ENCODE measurements at regions not wholly inside any gene's neighbourhood (a gene's known extent, or its start where the extent isn't known, plus 50 kb on each side); places are given as distances from the start of the nearest gene placed in this dataset.

GRCh38 chr18:44627280-44627679 is 53.4 kb upstream of the SETBP1 start:
- intact Hi-C loops (cut with micrococcal nuclease) = no loop called here
- Histone ChIP-seq H3K4me1 (ENCODE audit: control insufficient read depth in 2 of 2, insufficient read depth in 2 of 2, low read length in 2 of 2) (no peaks in the 10 kb centered on the region), H3K36me3 (replicated peaks in 1 of 2; ENCODE audit: control extremely low read depth in 1 of 2, control insufficient read depth in 1 of 2, extremely low read depth in 1 of 2, insufficient read depth in 2 of 2, low read length in 1 of 2) (no peaks in the 10 kb centered on the region), H3K27me3 (replicated peaks in 1 of 4; ENCODE audit: control extremely low read depth in 1 of 4, control insufficient read depth in 3 of 4, insufficient read depth in 4 of 4, low read length in 3 of 4) (no peaks in the 10 kb centered on the region), H2AFZ (ENCODE audit: insufficient read depth, low read depth, low read length, poor library complexity, severe bottlenecking) (no peak overlapping the region), H3K4me2 (replicated peaks; ENCODE audit: low read depth, low read length, poor library complexity, severe bottlenecking) (no peak overlapping the region), H3K4me3 (ENCODE audit: control extremely low read depth in 1 of 5, extremely low read depth in 1 of 5, insufficient read depth in 1 of 5, low read depth in 2 of 5, low read length in 4 of 5) (no peak overlapping the region), H4K20me1 (ENCODE audit: control insufficient read depth, insufficient read depth, low read length, poor library complexity, severe bottlenecking) (no peaks in the 10 kb centered on the region), H3K27ac (ENCODE audit: low read length in 2 of 2) (no peak overlapping the region), H3K9me3 (ENCODE audit: control extremely low read depth in 1 of 3, control insufficient read depth in 2 of 3, insufficient read depth in 1 of 3, low read length in 2 of 3) (no peaks in the 10 kb centered on the region), H3K9ac (ENCODE audit: low read length) (no peak overlapping the region), H3K79me2 (ENCODE audit: control insufficient read depth, insufficient read depth, low read length) (no peaks in the 10 kb centered on the region)
- Mint-ChIP-seq H3K4me1 (peaks cover 6% of the 10 kb centered on the region), H3K27me3 (no peaks in the 10 kb centered on the region), H3K4me3 (no peak overlapping the region), H3K9me3 (ENCODE audit: insufficient read depth) (no peaks in the 10 kb centered on the region), H3K27ac (no peak overlapping the region)
- no peak for DNase-seq
- TF ChIP-seq CTCF (IDR thresholded peaks at IDR 0.05) (no peak), EZH2 (IDR thresholded peaks at IDR 0.05; ENCODE audit: borderline replicate concordance, insufficient read depth, low read depth, low read length, poor library complexity, severe bottlenecking) (no peak)
- CTCF ChIA-PET = interaction anchor here (0.6 kb wide), 1 partner anchor 685 kb away, joined by 3 read pairs; no protein-coding TSS in a partner anchor
- no peak for ATAC-seq (ENCODE audit: low read depth)
- POLR2A ChIA-PET = no interaction called here
- WGBS (ENCODE audit: insufficient coverage) = 36% methylated on average over 1 of the region's 3 CpGs

GRCh38 chr18:44629406-44629805 is 51.3 kb upstream of the SETBP1 start:
- Mint-ChIP-seq H3K27me3 (no peaks in the 10 kb centered on the region), H3K4me1 (peaks cover 6% of the 10 kb centered on the region), H3K4me3 (no peak overlapping the region), H3K9me3 (ENCODE audit: insufficient read depth) (no peaks in the 10 kb centered on the region), H3K27ac (no peak overlapping the region)
- H3K9ac ChIP-seq (ENCODE audit: low read length) = no peak overlapping the region
- ChIA-PET CTCF (no interaction called here), POLR2A (no interaction called here)
- TF ChIP-seq EZH2 (IDR thresholded peaks at IDR 0.05; ENCODE audit: borderline replicate concordance, insufficient read depth, low read depth, low read length, poor library complexity, severe bottlenecking) (no peak), CTCF (IDR thresholded peaks at IDR 0.05) (no peak)
- no peaks in the 10 kb centered on the region for H3K79me2 ChIP-seq (ENCODE audit: control insufficient read depth, insufficient read depth, low read length)
- no peaks in the 10 kb centered on the region for H3K36me3 ChIP-seq (replicated peaks in 1 of 2; ENCODE audit: control extremely low read depth in 1 of 2, control insufficient read depth in 1 of 2, extremely low read depth in 1 of 2, insufficient read depth in 2 of 2, low read length in 1 of 2)
- H4K20me1 ChIP-seq (ENCODE audit: control insufficient read depth, insufficient read depth, low read length, poor library complexity, severe bottlenecking) = no peaks in the 10 kb centered on the region
- H3K9me3 ChIP-seq (ENCODE audit: control extremely low read depth in 1 of 3, control insufficient read depth in 2 of 3, insufficient read depth in 1 of 3, low read length in 2 of 3) = no peaks in the 10 kb centered on the region
- H3K4me1 ChIP-seq (ENCODE audit: control insufficient read depth in 2 of 2, insufficient read depth in 2 of 2, low read length in 2 of 2) = no peaks in the 10 kb centered on the region
- DNase-seq (no peak), ATAC-seq (ENCODE audit: low read depth) (no peak)
- H3K4me3 ChIP-seq (ENCODE audit: control extremely low read depth in 1 of 5, extremely low read depth in 1 of 5, insufficient read depth in 1 of 5, low read depth in 2 of 5, low read length in 4 of 5) = no peak overlapping the region
- intact Hi-C loops (cut with micrococcal nuclease) = no loop called here
- no peaks in the 10 kb centered on the region for H3K27me3 ChIP-seq (replicated peaks in 1 of 4; ENCODE audit: control extremely low read depth in 1 of 4, control insufficient read depth in 3 of 4, insufficient read depth in 4 of 4, low read length in 3 of 4)
- no CpG with 5 or more reads among the region's 1 CpG for WGBS (ENCODE audit: insufficient coverage)
- no peak overlapping the region for H3K4me2 ChIP-seq (replicated peaks; ENCODE audit: low read depth, low read length, poor library complexity, severe bottlenecking)
- H3K27ac ChIP-seq (ENCODE audit: low read length in 2 of 2) = no peak overlapping the region
- H2AFZ ChIP-seq (ENCODE audit: insufficient read depth, low read depth, low read length, poor library complexity, severe bottlenecking) = no peak overlapping the region

All from B cell (primary cell).